Nephron (organoid): ENCODE measurements at regions not wholly inside any gene's neighbourhood (a gene's known extent, or its start where the extent isn't known, plus 50 kb on each side); places are given as distances from the start of the nearest gene placed in this dataset.
A peak's percentile ranks its signal among the peaks of the same experiment; 100 is the strongest.

Source experiments
- H3K27ac Mint-ChIP-seq, 3 experiments: 2 replicates each; pipeline ENCODE4 v1.8.0; 2020; ENCODE audit warnings: mixed read lengths in 3 of 3, mild to moderate bottlenecking in 2 of 3, moderate library complexity in 1 of 3
- H3K27me3 Mint-ChIP-seq: 2 replicates; pipeline ENCODE4 v1.8.0; 2021; ENCODE audit warnings: low read depth, mild to moderate bottlenecking, moderate library complexity, mixed read lengths
- H3K36me3 Mint-ChIP-seq: 2 replicates; pipeline ENCODE4 v1.8.0; 2020; ENCODE audit warnings: low read depth, mixed read lengths
- H3K4me1 Mint-ChIP-seq: 2 replicates; pipeline ENCODE4 v1.8.0; 2020; ENCODE audit warnings: mixed read lengths
- H3K4me3 Mint-ChIP-seq, 3 experiments: 2 replicates each; pipeline ENCODE4 v1.8.0; 2020; ENCODE audit warnings: mild to moderate bottlenecking in 3 of 3, mixed read lengths in 3 of 3, moderate library complexity in 2 of 3
- H3K9me3 Mint-ChIP-seq: 2 replicates; pipeline ENCODE4 v1.8.0; 2020; ENCODE audit warnings: mixed read lengths
- TF ChIP-seq, protein P1 (sequence below), 3 experiments: fragments of 200-600 bp; sonication (generic); IDR thresholded peaks; one replicate each; pipeline ENCODE4 v1.5.0; 2021; ENCODE audit warnings: antibody characterized with exemption in 3 of 3; ENCODE audit not compliant: unreplicated experiment in 3 of 3

DNA sequence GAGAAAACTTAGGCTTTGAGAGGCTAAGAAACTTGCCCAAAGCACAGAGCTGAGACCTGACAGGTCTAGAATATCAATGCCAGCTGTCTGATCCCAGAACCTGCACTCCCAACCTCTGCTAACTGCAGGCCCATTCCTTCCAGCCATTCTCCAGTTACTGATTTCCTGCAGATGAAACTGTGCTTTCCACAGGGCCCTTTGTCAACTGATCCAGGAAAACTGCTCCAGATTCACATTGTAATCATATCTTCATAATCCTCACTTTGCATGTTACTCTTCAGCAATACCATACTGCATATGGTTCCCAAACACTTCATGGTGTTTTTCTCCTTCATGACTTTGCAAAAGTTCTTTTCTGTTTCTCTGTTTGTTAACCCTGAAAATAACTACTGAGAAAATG is 100.6 kb downstream of the RAP2A start:
- Mint-ChIP-seq H3K36me3 (no peaks in the 10 kb centered on the region), H3K27me3 (no peaks in the 10 kb centered on the region), H3K27ac (peak overlapping the region in 1 of 3 experiments; percentile 34), H3K4me3 (no peak overlapping the region), H3K4me1 (no peaks in the 10 kb centered on the region), H3K9me3 (no peaks in the 10 kb centered on the region)
- TF ChIP-seq, protein P1, sequence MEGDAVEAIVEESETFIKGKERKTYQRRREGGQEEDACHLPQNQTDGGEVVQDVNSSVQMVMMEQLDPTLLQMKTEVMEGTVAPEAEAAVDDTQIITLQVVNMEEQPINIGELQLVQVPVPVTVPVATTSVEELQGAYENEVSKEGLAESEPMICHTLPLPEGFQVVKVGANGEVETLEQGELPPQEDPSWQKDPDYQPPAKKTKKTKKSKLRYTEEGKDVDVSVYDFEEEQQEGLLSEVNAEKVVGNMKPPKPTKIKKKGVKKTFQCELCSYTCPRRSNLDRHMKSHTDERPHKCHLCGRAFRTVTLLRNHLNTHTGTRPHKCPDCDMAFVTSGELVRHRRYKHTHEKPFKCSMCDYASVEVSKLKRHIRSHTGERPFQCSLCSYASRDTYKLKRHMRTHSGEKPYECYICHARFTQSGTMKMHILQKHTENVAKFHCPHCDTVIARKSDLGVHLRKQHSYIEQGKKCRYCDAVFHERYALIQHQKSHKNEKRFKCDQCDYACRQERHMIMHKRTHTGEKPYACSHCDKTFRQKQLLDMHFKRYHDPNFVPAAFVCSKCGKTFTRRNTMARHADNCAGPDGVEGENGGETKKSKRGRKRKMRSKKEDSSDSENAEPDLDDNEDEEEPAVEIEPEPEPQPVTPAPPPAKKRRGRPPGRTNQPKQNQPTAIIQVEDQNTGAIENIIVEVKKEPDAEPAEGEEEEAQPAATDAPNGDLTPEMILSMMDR (IDR thresholded peaks at IDR 0.05; ENCODE audit: unreplicated experiment in 3 of 3) = no peak

DNA sequence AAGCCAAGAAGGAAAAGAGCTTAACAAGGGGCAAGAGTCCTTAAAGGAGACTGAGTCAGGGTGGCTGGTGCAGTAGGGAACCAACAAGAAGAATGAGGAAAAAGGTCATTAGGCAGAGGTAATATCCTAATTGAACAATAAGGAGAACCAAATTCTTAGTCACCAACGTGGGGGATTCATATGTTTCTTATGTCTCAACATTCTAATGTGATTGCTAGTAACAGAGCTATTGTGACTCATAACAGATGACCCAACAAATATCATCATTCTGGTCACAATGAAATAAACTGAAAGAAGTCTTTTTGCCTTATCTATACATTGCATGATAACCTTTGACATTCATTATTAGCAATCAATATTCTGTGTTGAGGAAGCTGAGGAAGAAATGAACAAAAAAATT is 101.6 kb downstream of the RAP2A start:
- Mint-ChIP-seq H3K4me1 (peaks cover 8% of the 10 kb centered on the region), H3K27ac (no peak overlapping the region), H3K4me3 (no peak overlapping the region)

DNA sequence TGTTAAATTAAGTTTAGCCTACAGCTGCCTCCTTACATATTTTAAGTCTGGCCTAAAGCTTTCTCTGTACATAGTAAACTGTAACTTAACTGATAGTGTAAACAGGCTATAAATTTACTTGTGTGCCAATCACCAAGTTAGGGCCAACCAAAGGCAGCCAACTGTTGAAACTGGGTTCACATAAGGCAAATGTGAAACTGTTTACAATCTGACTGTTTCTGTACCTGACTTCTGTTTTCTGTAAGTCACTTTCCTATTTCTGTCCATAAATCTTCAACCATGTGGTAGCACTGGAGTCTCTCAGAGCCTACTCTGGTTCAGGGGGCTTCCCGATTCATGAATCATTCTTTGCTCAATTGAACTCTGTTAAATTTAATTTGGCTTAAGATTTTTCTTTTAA is 103.1 kb downstream of the RAP2A start:
- Mint-ChIP-seq H3K4me3 (no peak overlapping the region), H3K27ac (no peak overlapping the region), H3K27me3 (no peaks in the 10 kb centered on the region), H3K4me1 (peaks cover 10% of the 10 kb centered on the region), H3K36me3 (no peaks in the 10 kb centered on the region), H3K9me3 (no peaks in the 10 kb centered on the region)
- TF ChIP-seq, protein P1 (IDR thresholded peaks at IDR 0.05; ENCODE audit: unreplicated experiment in 3 of 3) = no peak

More for the DNA sequence above, 101.6 kb downstream of the RAP2A start:
- TF ChIP-seq, protein P1 (IDR thresholded peaks at IDR 0.05; ENCODE audit: unreplicated experiment in 3 of 3) = no peak
- Mint-ChIP-seq H3K9me3 (no peaks in the 10 kb centered on the region), H3K27me3 (no peaks in the 10 kb centered on the region), H3K36me3 (no peaks in the 10 kb centered on the region)

DNA sequence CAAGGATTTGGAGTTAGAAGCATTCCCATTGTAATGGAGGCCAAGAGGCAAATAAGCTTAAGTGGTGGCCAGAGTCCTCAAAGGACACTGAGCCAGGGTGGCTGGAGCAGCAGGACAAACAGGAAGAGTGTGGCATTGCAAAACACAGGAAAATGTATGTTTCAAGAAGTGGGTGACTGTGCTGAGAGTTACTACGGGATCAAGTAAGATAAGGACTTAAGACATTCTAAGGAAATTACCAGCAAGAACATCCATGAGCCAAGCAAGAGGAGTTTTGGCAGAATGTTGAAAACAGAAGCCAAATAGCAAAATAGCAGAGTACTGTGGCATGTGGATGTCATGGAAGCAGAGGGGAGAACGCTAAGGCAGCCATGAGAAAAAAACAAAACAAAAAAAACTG is 104.2 kb downstream of the RAP2A start:
- H3K27ac Mint-ChIP-seq = no peak overlapping the region
- TF ChIP-seq, protein P1 (IDR thresholded peaks at IDR 0.05; ENCODE audit: unreplicated experiment in 3 of 3) = no peak
- H3K36me3 Mint-ChIP-seq = no peaks in the 10 kb centered on the region
- no peaks in the 10 kb centered on the region for H3K9me3 Mint-ChIP-seq
- no peaks in the 10 kb centered on the region for H3K27me3 Mint-ChIP-seq
- H3K4me1 Mint-ChIP-seq = peaks cover 10% of the 10 kb centered on the region
- no peak overlapping the region for H3K4me3 Mint-ChIP-seq

DNA sequence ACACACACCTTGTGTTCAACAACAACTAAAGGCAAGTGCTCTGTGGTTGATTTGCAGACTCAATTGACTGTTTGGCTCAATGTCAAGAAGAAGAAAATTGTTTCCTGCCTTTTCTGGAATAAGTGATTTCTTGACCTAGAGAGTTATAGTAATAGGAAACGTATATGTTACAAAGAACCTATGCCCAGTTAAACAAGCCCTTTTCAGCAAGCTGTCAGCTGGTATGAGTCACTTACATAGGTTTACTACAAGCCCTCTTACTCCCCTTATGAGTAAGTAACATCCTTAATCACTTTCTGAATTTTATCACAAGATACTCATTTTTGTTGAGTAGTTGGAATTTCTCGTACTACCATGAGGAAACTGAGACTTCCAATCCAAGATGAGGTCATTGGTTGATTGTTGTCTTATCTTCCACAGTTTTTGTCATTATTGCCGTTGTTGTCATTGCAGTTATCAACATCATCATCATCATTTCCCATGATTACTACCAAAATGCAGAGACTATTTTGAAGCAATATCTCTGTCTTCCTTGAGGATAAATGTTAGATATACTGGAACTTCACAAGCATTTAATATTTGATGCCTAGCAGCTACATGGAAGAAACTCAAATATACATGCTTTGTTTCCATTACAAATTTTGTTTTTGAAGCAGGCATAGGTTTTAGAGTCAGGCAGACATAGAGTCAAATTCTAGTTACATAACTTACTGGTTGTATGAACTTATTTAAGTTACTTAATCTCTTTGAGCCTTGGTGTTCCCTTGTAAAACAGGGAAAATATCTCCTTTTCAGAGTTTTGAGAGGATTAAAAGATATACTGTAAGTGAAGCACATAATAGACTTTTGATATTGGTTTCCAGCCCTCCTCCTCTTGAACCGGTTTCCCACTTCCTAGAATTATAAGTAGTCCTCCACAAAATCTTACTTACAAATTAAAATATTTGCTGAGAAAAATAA is 106.0 kb downstream of the RAP2A start:
- H3K9me3 Mint-ChIP-seq = no peaks in the 10 kb centered on the region
- no peaks in the 10 kb centered on the region for H3K27me3 Mint-ChIP-seq
- TF ChIP-seq, protein P1 (IDR thresholded peaks at IDR 0.05; ENCODE audit: unreplicated experiment in 3 of 3) = no peak
- H3K36me3 Mint-ChIP-seq = no peaks in the 10 kb centered on the region
- H3K27ac Mint-ChIP-seq = peak overlapping the region; percentile 40 to 66 (median 61)
- H3K4me3 Mint-ChIP-seq = no peak overlapping the region
- peaks cover 10% of the 10 kb centered on the region for H3K4me1 Mint-ChIP-seq

DNA sequence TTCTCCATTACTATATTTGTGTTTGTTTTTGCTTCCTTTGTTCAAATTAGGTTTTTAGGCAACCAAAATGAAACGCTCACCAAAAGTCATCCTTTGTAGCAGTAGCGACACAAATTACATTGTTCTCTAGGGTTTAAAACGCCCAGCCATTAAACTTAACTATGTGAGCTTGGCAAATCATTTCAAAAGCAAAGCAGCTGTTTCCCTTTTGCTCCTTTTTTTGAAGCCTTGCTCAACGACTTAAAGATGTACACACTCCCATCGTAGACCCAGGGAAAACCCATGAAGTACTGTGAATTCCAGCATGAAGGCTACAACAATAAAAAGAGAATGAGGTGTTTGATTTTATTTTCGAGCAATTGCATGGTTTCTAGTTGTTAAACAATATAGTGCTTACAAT is 106.7 kb downstream of the RAP2A start:
- H3K36me3 Mint-ChIP-seq = no peaks in the 10 kb centered on the region
- TF ChIP-seq, protein P1 (IDR thresholded peaks at IDR 0.05; ENCODE audit: unreplicated experiment in 3 of 3) = no peak
- no peaks in the 10 kb centered on the region for H3K27me3 Mint-ChIP-seq
- peaks cover 10% of the 10 kb centered on the region for H3K4me1 Mint-ChIP-seq
- H3K4me3 Mint-ChIP-seq = no peak overlapping the region
- no peaks in the 10 kb centered on the region for H3K9me3 Mint-ChIP-seq
- H3K27ac Mint-ChIP-seq = peak overlapping the region; percentile 40 to 66 (median 61)
